Mammary epithelial cell (primary cell): ENCODE measurements at regions not wholly inside any gene's neighbourhood (a gene's known extent, or its start where the extent isn't known, plus 50 kb on each side); places are given as distances from the start of the nearest gene placed in this dataset.

Experiments
- EZH2 ChIP-seq: IDR thresholded peaks from 2 replicates; pipeline ENCODE4 v1.6.1; 2012; ENCODE audit warnings: low read length, inconsistent platforms, borderline replicate concordance
- TF ChIP-seq, protein P1 (sequence below), 2 donors: IDR thresholded peaks in 1 of 2; conservative IDR thresholded peaks in 1 of 2; 2 replicates each; pipeline ENCODE4 v1.5.1; 2011 to 2012; ENCODE audit warnings: inconsistent platforms in 2 of 2, low read length in 2 of 2, mild to moderate bottlenecking in 2 of 2, control low read depth in 1 of 2, low read depth in 1 of 2; ENCODE audit not compliant: insufficient read depth in 1 of 2; ENCODE audit errors: extremely low read depth in 1 of 2

DNA sequence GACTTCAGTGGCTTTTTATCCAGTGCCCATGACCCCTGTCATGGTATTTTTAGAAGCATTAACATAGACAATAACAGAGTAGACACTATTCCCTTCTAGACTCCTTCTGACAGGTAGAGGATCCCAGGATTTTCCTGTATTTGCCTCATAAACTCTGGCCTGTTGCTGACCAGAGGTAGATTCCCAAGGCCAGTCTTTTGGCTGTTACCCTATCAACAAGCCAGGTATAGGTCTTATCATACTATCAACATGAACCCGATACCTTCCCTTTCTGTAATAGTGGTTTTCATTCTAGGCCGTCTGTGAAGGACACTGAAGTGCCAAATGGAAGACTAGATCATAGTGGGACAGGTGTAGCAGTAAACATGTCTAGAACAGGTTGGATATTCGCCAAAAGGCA is 76.2 kb upstream of the CHRDL1 start:
- TF ChIP-seq, protein P1, sequence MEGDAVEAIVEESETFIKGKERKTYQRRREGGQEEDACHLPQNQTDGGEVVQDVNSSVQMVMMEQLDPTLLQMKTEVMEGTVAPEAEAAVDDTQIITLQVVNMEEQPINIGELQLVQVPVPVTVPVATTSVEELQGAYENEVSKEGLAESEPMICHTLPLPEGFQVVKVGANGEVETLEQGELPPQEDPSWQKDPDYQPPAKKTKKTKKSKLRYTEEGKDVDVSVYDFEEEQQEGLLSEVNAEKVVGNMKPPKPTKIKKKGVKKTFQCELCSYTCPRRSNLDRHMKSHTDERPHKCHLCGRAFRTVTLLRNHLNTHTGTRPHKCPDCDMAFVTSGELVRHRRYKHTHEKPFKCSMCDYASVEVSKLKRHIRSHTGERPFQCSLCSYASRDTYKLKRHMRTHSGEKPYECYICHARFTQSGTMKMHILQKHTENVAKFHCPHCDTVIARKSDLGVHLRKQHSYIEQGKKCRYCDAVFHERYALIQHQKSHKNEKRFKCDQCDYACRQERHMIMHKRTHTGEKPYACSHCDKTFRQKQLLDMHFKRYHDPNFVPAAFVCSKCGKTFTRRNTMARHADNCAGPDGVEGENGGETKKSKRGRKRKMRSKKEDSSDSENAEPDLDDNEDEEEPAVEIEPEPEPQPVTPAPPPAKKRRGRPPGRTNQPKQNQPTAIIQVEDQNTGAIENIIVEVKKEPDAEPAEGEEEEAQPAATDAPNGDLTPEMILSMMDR (conservative IDR thresholded peaks at IDR 0.05 in 1 of 2, IDR thresholded peaks at IDR 0.05 in 1 of 2; ENCODE audit: extremely low read depth in 1 of 2, insufficient read depth in 1 of 2, low read depth in 1 of 2, low read length in 2 of 2) = no peak
- TF ChIP-seq EZH2 = no peak
